ENCODE measurements at regions not wholly inside any gene's neighbourhood (a gene's known extent, or its start where the extent isn't known, plus 50 kb on each side); places are given as distances from the start of the nearest gene placed in this dataset.

DNA sequence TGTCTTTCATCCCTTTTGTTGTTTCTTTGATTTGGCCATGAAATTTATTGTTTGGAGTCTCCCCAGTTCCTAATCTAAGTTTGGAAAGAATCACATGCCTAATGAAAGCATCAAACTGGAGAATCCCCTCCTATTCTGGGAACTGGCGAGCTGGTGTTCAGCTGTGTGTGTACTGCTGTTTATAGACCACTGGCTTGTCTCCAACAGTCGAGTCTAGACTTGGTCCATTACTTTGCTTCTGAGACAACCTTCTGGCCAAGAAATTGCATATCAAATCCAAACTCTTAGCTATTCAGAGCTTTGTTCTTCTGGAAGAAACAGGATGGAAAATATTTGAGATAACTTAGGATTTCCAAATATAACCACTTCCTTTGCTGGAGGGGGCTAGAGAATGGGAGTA, 111.5 kb upstream of the THSD7B start:
- no peak overlapping the region for H3K4me3 Mint-ChIP-seq (ENCODE audit: low read depth)
- peaks cover 11% of the 10 kb centered on the region for H3K27me3 Mint-ChIP-seq
- no peaks in the 10 kb centered on the region for H3K9me3 Mint-ChIP-seq (ENCODE audit: low read depth)
- H3K27ac Mint-ChIP-seq, result no peak overlapping the region
- no peaks in the 10 kb centered on the region for H3K36me3 Mint-ChIP-seq (ENCODE audit: insufficient read depth)
- no peaks in the 10 kb centered on the region for H3K4me1 Mint-ChIP-seq (ENCODE audit: low read depth)
- DNase-seq (ENCODE audit: low spot score, unreplicated experiment), result no peak
- TF ChIP-seq, protein P1, sequence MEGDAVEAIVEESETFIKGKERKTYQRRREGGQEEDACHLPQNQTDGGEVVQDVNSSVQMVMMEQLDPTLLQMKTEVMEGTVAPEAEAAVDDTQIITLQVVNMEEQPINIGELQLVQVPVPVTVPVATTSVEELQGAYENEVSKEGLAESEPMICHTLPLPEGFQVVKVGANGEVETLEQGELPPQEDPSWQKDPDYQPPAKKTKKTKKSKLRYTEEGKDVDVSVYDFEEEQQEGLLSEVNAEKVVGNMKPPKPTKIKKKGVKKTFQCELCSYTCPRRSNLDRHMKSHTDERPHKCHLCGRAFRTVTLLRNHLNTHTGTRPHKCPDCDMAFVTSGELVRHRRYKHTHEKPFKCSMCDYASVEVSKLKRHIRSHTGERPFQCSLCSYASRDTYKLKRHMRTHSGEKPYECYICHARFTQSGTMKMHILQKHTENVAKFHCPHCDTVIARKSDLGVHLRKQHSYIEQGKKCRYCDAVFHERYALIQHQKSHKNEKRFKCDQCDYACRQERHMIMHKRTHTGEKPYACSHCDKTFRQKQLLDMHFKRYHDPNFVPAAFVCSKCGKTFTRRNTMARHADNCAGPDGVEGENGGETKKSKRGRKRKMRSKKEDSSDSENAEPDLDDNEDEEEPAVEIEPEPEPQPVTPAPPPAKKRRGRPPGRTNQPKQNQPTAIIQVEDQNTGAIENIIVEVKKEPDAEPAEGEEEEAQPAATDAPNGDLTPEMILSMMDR (IDR thresholded peaks at IDR 0.05; ENCODE audit: unreplicated experiment), result no peak

DNA sequence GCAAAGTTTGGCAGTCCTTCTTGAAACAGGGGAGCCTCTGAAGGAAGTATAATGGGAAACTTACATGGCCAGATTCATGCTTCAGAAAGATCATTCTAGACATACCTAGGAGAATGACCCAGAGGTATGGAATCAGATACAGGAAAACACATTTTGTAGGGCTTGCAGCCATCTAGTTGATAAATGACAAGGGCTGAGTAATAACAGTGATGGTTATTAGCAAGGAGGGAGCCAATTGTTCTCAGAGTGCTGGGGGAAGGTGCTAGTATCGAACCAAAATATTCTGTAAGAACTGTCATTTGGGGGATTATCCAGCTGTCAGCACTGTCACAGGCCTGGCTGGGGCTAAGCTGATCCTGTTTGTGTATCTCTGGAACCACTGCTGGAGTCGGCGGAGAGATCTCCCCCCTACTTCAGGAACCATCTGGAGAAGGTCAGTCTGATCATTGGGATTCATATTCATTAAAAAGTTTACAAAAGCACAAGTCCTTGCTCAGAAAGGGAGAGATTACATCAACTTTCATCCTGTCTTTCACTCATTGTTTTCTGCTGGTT, 113.8 kb upstream of the THSD7B start:
- no peak overlapping the region for H3K27ac Mint-ChIP-seq
- no peak overlapping the region for H3K4me3 Mint-ChIP-seq (ENCODE audit: low read depth)
- peaks cover 9% of the 10 kb centered on the region for H3K27me3 Mint-ChIP-seq
- H3K36me3 Mint-ChIP-seq (ENCODE audit: insufficient read depth), result no peaks in the 10 kb centered on the region
- TF ChIP-seq, protein P1 (IDR thresholded peaks at IDR 0.05; ENCODE audit: unreplicated experiment), result no peak
- no peaks in the 10 kb centered on the region for H3K9me3 Mint-ChIP-seq (ENCODE audit: low read depth)
- no peaks in the 10 kb centered on the region for H3K4me1 Mint-ChIP-seq (ENCODE audit: low read depth)
- no peak for DNase-seq (ENCODE audit: low spot score, unreplicated experiment)

DNA sequence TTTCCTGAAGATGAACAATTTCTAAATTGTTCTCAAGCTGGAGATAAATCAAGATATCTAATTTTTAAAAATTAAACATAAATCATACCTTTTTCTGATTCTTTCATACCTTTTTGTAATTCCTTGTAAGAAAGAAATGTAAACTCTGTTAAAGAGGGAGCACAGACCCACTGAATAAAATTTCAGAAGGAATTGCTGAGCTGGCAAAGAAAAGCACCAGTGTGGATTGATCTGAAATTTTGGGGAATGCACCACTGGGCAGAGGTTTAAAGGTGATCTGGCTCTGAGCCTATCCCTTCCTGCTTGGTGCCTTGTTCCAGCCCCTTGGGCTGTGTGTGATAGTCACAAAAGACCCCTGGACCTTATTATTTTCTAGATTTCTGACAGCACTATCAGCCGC, 118.3 kb upstream of the THSD7B start:
- Mint-ChIP-seq H3K27ac (no peak overlapping the region), H3K36me3 (ENCODE audit: insufficient read depth) (no peaks in the 10 kb centered on the region), H3K9me3 (ENCODE audit: low read depth) (no peaks in the 10 kb centered on the region), H3K4me3 (ENCODE audit: low read depth) (no peak overlapping the region), H3K27me3 (peaks cover 18% of the 10 kb centered on the region), H3K4me1 (ENCODE audit: low read depth) (no peaks in the 10 kb centered on the region)
- no peak for DNase-seq (ENCODE audit: low spot score, unreplicated experiment)
- TF ChIP-seq, protein P1 (IDR thresholded peaks at IDR 0.05; ENCODE audit: unreplicated experiment), result no peak

DNA sequence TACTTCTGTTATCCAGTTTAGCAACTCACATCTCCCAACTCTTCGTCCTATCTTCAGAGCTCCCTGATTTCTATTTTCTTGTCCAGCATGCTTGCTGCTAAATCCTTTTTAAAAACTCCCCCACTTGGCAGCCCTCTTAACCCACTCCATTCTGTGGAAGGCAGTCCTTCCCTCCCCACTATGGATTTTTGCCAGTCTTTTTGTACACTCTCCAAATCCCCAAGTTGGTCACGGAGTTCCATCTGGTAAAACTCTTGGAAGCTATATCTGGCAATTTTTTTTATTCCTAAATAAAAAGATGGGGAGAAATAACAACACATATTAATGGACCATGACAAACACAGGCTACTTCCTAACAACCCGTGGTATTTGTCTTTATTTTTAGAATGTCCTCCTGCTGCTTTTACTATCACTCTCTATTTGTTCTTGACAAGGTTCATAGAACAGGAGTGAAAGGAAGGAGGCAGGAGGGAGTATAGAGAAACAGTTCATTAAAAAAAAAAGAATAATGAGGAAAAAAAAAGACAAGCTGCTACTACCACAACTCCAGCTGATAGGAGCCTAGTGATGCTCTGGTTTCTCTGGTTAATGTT, 120.0 kb upstream of the THSD7B start:
- H3K27me3 Mint-ChIP-seq, result peaks cover 12% of the 10 kb centered on the region
- H3K4me1 Mint-ChIP-seq (ENCODE audit: low read depth), result no peaks in the 10 kb centered on the region
- TF ChIP-seq, protein P1 (IDR thresholded peaks at IDR 0.05; ENCODE audit: unreplicated experiment), result no peak
- H3K4me3 Mint-ChIP-seq (ENCODE audit: low read depth), result no peak overlapping the region
- no peaks in the 10 kb centered on the region for H3K9me3 Mint-ChIP-seq (ENCODE audit: low read depth)
- no peaks in the 10 kb centered on the region for H3K36me3 Mint-ChIP-seq (ENCODE audit: insufficient read depth)
- no peak for DNase-seq (ENCODE audit: low spot score, unreplicated experiment)
- H3K27ac Mint-ChIP-seq, result no peak overlapping the region

DNA sequence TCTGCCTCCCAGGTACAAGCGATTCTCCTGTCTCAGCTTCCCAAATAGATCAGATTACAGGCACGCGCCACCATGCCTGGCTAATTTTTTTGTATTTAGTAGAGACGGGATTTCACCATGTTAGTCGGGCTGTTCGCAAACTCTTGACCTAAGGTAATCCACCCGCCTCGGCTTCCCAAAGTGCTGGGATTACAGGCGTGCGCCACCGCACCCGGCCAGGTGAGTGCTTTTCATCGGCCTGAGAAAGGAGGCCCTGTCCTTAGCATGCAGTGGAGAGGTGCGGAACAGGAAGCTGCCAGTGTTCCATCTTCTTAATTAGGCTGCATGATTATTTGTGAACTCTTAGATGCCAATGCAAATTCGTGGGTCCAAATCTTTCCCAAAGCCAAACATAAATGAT, 125.7 kb upstream of the THSD7B start:
- no peaks in the 10 kb centered on the region for H3K4me1 Mint-ChIP-seq (ENCODE audit: low read depth)

More for the DNA sequence above, 125.7 kb upstream of the THSD7B start:
- Mint-ChIP-seq H3K9me3 (ENCODE audit: low read depth) (no peaks in the 10 kb centered on the region), H3K36me3 (ENCODE audit: insufficient read depth) (no peaks in the 10 kb centered on the region), H3K4me3 (ENCODE audit: low read depth) (no peak overlapping the region), H3K27ac (no peak overlapping the region), H3K27me3 (peaks cover 6% of the 10 kb centered on the region)
- DNase-seq (ENCODE audit: low spot score, unreplicated experiment), result no peak
- TF ChIP-seq, protein P1 (IDR thresholded peaks at IDR 0.05; ENCODE audit: unreplicated experiment), result no peak
